CD4-positive, alpha-beta T cell treated with Interleukin-1 beta for 1 hour (primary cell): ENCODE measurements at regions not wholly inside any gene's neighbourhood (a gene's known extent, or its start where the extent isn't known, plus 50 kb on each side); places are given as distances from the start of the nearest gene placed in this dataset.

Experiments used
- DNase-seq, 2 donors: peaks; one replicate each; pipeline ENCODE4 v3.0.0-alpha.2; 2020 to 2022

DNA sequence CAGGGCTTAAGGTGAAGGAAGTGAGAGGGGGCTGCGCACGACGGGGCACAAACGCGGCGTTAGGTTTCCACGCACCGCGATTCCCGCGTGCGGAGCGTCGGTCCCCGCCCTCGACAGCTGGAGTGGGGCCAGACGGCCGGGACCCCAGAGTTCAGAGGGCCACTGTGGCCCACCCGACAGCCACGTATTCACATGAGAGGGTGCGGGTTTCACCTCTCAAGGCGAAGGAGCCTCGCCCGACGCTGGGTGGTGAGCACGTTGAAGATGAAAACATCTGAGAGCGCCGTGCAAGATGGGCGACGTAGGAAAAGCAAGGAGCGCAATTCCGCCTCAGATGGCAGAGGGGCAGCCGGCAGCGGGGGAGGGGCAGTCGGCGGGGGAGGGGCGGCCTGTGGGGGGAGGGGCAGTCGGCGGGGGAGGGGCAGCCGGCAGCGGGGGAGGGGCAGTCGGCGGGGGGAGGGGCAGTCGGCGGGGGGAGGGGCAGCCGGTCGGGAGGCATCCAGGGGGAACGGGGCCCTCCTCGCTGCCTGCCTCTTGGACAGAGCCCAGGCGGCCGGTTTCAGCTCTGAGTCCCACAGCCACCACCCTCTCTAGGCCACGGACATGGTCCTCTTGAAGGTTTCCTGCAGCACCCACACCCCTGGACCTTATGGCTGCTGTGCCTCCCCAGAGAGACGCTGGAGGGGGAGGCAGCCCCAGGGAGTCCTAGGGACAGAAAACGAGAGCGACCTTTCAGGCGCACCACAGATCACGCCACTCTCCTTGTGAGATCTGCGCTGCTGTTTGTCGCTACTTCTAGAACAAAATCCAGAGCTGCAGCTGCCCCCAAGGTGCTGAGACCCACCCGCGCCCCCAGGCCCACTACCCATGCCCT lies 113.7 kb downstream of the DLL1 start:
- DNase-seq: no peak

DNA sequence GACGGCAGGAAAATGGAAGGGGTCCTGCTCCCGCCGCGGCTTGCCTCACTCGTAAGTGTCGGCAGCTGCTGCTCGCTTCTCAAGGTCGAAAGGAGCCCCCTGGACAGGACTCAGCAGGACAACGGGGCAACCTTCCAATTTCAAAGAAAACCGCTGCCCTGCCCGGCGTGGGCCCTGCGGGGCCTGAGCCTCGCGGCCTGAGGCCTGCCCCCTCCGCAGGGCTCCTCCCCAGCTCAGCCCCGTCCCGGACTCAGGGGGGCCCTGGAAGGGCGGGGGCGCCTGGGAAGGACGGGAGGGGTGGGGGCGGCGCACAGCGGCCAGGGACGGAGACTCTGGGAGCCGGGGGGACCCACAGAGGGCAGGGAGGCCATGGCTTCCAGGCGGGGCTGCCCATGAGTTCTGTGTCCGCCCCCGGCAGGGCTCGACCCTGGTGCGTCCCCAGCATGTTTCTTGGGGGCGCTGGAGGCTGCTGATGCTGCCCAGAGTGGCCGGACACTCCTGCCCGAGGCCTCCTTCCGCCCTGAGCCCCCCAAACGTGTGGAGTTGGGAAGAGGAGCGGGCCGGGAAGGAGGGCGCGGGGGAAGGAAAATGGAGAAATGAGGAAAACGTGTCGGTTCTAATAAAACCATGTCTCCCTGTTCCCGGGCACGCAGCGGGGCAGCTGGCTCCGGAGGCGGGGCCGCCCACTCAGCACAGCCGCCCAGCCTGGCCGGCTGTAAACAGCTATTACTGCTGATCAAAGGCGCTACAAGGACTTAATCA lies 114.6 kb downstream of the DLL1 start:
- no peak for DNase-seq

DNA sequence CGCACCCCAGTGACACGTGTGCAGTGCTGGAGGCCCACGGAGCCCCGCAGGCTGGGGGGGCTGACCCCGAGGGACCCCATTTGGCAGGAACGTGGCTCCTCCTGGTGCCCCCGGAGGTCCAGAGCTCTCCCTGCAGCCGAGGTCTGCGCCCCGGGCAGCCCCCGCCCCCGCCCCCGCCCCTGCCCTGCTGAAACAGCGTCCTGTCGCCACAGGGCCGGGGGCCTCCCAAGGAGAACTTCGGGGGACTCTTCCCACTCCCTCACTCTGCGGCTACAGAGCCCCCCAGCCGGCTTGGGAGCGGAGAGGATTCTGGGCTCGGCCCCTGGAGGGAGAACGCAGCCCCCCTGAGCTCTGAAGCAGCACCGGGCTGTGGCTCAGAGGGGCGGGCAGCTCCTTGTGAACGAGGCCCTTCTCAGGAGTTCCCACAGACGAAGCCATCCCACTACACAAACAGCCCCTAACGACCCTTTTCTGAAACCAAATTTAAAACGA lies 115.2 kb downstream of the DLL1 start:
- no peak for DNase-seq

GRCh38 chr6:170174771-170175643 lies 115.9 kb downstream of the DLL1 start:
- DNase-seq: no peak

DNA sequence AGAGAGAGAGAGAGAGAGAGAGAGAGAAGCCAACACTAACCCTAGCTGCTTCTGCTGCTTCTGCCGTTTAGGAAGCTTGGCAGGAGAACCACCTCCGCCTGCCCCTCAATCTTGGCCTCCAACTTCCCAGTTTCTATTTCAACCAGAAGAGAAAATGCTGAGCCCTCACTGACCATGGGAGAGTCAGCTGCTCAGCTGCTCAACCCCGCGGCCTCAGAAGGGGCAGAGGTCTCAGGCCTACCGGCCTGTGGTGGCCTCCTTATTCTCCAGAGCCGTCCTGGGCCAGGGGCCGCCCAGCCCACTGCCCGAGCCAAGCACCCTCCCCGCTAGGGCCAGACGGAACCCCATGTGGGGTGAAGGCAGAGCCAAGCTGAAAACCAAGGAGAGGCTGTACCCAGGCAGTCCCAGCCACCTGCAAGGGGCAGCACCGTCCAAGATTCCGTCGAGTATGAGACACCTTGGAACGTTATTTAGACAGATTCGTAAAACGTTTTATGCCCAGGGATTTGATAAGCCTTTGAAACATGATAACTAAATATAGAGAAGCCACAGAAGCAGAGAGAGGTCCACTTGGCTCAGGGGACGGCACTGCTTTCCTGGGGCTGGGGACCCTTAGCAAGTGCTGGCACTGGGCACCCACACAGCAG lies 116.6 kb downstream of the DLL1 start:
- DNase-seq: no peak

- no peak for DNase-seq
These were observed 117.5 kb downstream of the DLL1 start for GRCh38 chr6:170173335-170173881.

DNA sequence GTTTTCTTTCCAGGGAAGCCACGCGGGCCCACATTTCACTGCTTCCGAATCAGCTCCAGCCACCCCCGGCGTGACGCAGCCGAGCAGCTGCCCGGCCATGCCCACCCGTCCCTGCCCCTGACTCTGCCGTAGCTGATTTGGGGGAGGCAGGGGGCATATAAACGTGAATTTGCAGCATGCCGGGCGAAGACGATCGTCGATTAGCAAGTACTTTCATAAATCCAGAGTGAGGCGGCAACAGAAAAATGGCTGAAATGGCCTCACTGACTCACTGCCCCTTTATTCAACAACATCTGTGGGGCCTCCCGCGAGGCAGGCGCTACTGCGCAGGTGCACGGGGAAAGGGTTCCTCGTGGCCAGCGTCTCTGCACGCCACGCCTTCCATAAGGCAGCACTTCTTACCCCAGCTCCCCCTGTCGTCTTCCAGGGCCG lies 118.0 kb downstream of the DLL1 start:
- DNase-seq: no peak

DNA sequence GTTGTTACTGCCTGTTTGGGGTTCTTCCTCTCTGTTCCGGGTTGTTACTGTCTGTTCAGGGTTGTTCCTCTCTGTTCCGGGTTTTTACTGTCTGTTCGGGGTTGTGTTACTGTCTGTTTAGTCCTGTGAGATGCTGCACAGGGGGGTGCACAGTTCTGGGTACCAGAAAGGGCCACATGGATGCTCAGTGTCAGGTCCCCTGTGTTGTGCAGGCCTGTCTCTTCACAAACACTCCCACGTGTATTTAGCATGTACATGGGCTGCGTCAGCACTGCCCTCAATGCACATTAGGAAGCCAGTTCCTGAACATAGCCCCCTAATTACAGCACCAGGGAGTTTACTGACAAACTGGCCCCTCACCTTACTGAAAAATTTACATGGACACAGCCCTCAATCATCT lies 118.5 kb downstream of the DLL1 start:
- no peak for DNase-seq

- no peak for DNase-seq
These were observed 123.2 kb downstream of the DLL1 start for GRCh38 chr6:170167657-170168159.

GRCh38 chr6:170166511-170167122 lies 124.3 kb downstream of the DLL1 start:
- DNase-seq: no peak

GRCh38 chr6:170165471-170166117 lies 125.3 kb downstream of the DLL1 start:
- no peak for DNase-seq

- DNase-seq: no peak
These were observed 125.8 kb downstream of the DLL1 start for GRCh38 chr6:170165085-170165470.

DNA sequence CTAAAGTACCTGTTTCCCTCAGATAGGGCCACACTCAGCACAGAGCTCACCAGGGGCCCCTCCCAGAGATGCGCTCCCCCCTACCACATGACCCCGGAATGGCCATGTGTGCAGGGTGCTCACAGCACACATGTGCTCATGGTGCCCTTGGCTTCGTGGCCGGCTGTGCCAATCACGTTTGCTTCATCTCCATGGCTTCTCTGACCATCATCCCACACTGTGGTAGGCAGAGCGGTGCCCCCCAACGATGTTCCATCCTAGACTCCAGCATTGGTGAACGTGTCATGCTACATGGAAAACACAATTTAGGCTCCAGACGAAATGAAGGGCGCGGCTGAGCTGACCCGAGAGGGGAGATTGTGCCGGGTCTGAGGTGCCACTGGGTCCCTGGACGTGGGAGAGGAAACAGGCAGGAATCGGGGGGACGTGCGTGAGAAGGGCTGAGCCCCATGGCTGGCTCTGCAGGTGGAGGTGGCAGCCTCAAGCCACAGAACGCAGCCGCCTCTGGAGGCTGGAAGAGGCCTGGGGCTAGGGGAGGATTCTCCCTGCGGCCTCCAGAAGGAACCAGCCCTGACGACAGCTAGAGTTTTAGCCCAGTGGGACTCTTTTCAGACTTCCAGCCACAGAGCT lies 126.5 kb downstream of the DLL1 start:
- DNase-seq: no peak

- no peak for DNase-seq
These were observed 127.3 kb downstream of the DLL1 start for GRCh38 chr6:170163405-170164170.

- no peak for DNase-seq
These were observed 128.0 kb downstream of the DLL1 start for GRCh38 chr6:170162775-170163404.

- no peak for DNase-seq
These were observed 128.7 kb downstream of the DLL1 start for GRCh38 chr6:170162011-170162774.

DNA sequence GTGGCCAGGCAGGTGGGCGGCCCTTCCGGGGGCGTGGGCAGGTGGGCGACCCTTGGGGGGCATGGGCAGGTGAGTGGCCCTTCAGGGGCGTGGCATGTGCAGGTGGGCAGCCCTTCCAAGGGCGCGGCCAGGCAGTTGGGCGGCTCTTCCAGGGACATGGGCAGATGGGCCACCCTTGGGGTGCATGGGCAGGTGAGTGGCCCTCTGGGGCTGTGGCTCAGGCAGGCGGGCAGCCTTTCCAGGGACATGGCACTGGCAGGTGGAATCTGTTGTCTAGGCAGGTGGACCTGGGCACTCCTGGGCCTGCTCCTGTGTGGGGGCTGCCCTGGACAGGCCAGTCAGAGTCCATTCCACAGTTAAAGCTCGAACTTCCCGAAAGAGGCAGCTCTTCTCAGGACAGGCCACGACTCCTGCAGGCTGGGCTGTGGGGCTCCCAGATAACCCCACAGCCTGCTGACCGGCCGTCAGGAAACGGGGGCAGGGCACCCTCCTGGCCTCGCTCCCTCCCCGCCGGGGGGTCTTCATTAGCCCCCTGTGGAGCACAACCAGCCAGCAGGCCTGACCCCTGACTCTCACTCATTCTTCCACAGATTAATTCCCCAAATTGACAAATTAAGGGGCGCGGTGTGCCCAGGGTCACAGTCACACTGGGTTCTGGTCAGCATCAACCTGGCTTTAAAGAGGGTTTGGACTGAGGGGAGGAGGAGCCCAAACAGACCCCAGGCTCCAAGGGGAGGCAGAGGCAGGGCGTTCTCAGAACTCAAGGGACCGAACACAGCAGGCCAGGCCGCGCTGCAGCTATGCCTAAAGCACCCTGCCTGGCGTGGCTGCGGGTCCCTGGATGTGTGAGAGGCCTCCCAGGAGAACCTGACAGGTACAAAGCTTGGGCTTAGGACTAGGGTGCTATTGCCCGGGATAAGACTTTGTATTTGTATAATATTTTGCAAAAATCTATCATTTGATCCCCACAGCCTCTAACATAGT lies 130.0 kb downstream of the DLL1 start:
- no peak for DNase-seq
